ENCODE measurements at regions not wholly inside any gene's neighbourhood (a gene's known extent, or its start where the extent isn't known, plus 50 kb on each side); places are given as distances from the start of the nearest gene placed in this dataset.
A peak's percentile ranks its signal among the peaks of the same experiment; 100 is the strongest.

DNA sequence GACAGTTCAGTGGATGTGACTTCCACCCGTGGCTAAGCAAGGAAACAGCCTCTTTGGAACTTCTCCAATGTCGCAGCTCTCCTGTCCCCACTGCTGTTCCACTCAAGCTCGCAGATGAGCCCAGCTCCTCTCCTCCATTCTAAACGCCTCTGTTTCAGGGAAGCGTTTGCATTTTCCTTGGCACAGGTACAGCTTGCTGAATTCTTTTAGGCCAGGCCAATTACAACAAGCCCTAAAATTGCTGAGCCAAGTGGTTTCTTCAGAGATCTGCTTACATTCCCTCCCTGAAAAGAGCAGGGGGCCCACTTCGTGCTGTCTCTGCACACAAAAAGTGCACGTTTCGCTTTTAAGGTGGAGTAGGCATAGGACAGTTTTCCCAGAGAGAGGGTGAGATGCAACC is 91.5 kb upstream of the BLID start:
- TF ChIP-seq, protein P1, sequence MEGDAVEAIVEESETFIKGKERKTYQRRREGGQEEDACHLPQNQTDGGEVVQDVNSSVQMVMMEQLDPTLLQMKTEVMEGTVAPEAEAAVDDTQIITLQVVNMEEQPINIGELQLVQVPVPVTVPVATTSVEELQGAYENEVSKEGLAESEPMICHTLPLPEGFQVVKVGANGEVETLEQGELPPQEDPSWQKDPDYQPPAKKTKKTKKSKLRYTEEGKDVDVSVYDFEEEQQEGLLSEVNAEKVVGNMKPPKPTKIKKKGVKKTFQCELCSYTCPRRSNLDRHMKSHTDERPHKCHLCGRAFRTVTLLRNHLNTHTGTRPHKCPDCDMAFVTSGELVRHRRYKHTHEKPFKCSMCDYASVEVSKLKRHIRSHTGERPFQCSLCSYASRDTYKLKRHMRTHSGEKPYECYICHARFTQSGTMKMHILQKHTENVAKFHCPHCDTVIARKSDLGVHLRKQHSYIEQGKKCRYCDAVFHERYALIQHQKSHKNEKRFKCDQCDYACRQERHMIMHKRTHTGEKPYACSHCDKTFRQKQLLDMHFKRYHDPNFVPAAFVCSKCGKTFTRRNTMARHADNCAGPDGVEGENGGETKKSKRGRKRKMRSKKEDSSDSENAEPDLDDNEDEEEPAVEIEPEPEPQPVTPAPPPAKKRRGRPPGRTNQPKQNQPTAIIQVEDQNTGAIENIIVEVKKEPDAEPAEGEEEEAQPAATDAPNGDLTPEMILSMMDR (IDR thresholded peaks at IDR 0.05): no peak
- TF ChIP-seq POLR2A (IDR thresholded peaks at IDR 0.05) (no peak), EP300 (IDR thresholded peaks at IDR 0.05) (peak in 1 of 2 donors; percentile 43)

All from tibial nerve (tissue), 4 donors.